ENCODE measurements at regions not wholly inside any gene's neighbourhood (a gene's known extent, or its start where the extent isn't known, plus 50 kb on each side); places are given as distances from the start of the nearest gene placed in this dataset.

DNA sequence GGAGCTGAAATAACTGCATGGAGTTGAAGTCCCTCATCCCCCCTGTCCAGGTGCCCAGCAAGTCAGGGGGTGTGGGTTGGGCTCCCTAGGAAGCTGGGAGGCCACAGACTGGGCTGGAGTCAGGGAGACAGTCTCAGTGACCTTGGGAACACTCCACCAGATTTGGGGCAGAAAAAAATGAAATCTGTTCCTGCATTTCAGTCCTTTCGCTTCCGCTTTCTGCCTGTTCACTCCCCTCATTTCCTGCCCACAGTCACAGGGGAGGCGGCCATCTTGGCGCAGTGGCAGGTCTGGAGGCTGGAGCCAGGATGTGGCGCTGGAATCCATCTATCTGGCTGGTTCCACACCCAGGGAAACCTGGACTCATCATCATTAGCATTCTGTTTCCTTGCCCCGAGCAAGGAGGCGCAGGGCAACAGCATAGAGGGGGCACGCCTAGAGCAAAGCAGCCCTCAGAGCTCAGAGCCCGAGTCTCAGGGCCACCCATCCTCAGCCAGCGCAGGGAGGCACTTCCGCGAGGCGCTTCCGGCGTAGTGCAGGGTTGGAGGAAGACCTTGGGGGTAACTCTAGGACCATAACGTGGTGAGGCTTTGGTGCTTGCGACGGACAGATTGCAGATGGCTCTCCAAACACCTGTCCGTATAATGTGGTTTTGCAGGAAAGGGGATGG is 86.2 kb upstream of the HSPA9 start:
- Mint-ChIP-seq H3K27ac (no peak overlapping the region), H3K4me3 (no peak overlapping the region), H3K4me1 (peaks cover 11% of the 10 kb centered on the region), H3K9me3 (ENCODE audit: low read depth) (no peaks in the 10 kb centered on the region), H3K27me3 (peaks cover 93% of the 10 kb centered on the region), H3K36me3 (no peaks in the 10 kb centered on the region)
- no peak for DNase-seq
- ATAC-seq, result no peak
- CTCF ChIA-PET, result no interaction called here

DNA sequence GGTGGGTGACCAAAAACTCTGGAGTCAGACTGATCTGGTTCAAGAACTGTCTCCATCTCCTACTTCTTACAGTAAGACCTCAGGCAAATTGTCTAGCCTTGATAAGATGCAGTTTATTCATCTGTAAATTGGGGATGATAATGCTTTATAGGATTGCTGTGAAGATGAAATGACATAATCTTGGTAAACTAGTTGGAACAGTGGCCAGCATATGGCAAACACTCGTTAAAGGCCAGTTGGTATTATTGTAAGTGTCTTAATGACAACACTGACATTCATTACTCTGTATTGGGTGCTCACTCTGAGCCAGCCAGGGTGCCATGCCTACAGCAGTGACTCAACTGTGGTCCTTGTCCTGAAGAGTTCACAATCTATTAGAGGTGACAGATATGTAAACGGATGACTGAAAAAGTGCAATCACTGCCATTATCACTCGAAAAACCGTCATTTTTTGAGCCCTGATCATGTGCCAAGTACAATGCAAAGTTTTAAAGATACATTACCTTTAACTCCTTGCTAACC is 84.9 kb upstream of the HSPA9 start:
- peaks cover 93% of the 10 kb centered on the region for H3K27me3 Mint-ChIP-seq
- DNase-seq, result no peak
- peaks cover 14% of the 10 kb centered on the region for H3K4me1 Mint-ChIP-seq
- no peak overlapping the region for H3K4me3 Mint-ChIP-seq
- H3K9me3 Mint-ChIP-seq (ENCODE audit: low read depth), result no peaks in the 10 kb centered on the region
- CTCF ChIA-PET, result interaction anchor here (0.6 kb wide), 1 partner anchor 250 kb away, joined by 3 read pairs; no protein-coding TSS in a partner anchor
- H3K36me3 Mint-ChIP-seq, result no peaks in the 10 kb centered on the region
- no peak for ATAC-seq
- no peak overlapping the region for H3K27ac Mint-ChIP-seq

- Mint-ChIP-seq H3K36me3 (no peaks in the 10 kb centered on the region), H3K27ac (no peak overlapping the region), H3K9me3 (ENCODE audit: low read depth) (no peaks in the 10 kb centered on the region), H3K27me3 (peaks cover 93% of the 10 kb centered on the region), H3K4me1 (peaks cover 19% of the 10 kb centered on the region), H3K4me3 (no peak overlapping the region)
- ATAC-seq (no peak), DNase-seq (no peak)
- CTCF ChIA-PET, result interaction anchor here (0.6 kb wide), 1 partner anchor 251 kb away, joined by 3 read pairs; no protein-coding TSS in a partner anchor
Observed at GRCh38 chr5:138659561-138659960, 84.4 kb upstream of the HSPA9 start.

DNA sequence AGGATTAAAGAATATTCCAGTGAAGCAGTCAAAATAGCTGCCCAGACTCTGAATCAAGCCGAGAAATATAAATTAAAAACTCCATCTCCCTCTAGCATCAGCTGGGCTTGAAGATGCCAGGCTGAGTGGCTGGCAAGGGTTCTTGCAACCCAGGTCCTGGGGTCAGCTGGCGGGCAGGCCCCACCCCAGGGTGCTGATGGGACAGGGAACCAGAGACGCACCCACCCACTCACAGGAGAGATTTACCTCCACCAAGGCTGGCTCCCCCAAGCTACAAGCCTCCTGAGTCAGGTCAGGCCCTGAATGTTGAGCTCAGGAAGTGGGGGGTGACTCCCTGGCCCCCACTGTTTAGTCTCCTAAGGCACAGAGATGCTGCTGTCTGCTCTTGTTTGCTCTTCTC is 83.9 kb upstream of the HSPA9 start:
- H3K27me3 Mint-ChIP-seq, result peaks cover 93% of the 10 kb centered on the region
- no peaks in the 10 kb centered on the region for H3K36me3 Mint-ChIP-seq
- no peaks in the 10 kb centered on the region for H3K9me3 Mint-ChIP-seq (ENCODE audit: low read depth)
- DNase-seq, result no peak
- H3K4me3 Mint-ChIP-seq, result no peak overlapping the region
- ATAC-seq, result no peak
- H3K27ac Mint-ChIP-seq, result no peak overlapping the region
- H3K4me1 Mint-ChIP-seq, result peaks cover 24% of the 10 kb centered on the region
- CTCF ChIA-PET, result interaction anchor here (0.6 kb wide), 1 partner anchor 251 kb away, joined by 3 read pairs; no protein-coding TSS in a partner anchor

- CTCF ChIA-PET, result no interaction called here
- Mint-ChIP-seq H3K4me1 (peaks cover 28% of the 10 kb centered on the region), H3K27ac (no peak overlapping the region), H3K27me3 (peaks cover 94% of the 10 kb centered on the region), H3K36me3 (no peaks in the 10 kb centered on the region), H3K9me3 (ENCODE audit: low read depth) (no peaks in the 10 kb centered on the region), H3K4me3 (no peak overlapping the region)
- ATAC-seq, result no peak
- DNase-seq, result no peak
Observed at GRCh38 chr5:138658676-138659075, 83.5 kb upstream of the HSPA9 start.

DNA sequence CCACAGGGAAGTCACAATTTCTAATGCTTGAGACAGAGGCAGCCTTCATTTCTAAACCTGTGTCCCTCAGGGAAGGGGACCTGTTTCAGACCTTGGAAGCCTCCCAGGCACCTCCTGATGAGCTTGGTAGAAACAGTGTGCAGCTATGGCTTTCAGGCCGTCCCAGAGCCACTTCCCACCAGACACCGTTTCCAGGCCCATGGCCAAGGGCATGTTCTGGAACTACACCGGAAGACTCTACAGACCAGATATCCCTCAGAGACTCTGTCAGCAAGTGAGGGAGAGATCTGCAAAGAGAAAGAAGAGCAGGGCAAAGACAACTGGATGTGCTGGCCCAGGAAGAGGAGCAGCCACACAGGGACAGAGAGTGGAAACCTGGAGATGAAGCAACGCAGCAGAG is 82.2 kb upstream of the HSPA9 start:
- Mint-ChIP-seq H3K27me3 (peaks cover 95% of the 10 kb centered on the region), H3K36me3 (no peaks in the 10 kb centered on the region), H3K4me3 (no peak overlapping the region), H3K27ac (no peak overlapping the region), H3K9me3 (ENCODE audit: low read depth) (no peaks in the 10 kb centered on the region), H3K4me1 (peaks cover 21% of the 10 kb centered on the region)
- DNase-seq, result no peak
- CTCF ChIA-PET, result interaction anchor here (0.6 kb wide), 1 partner anchor 1274 kb away, joined by 3 read pairs; no protein-coding TSS in a partner anchor
- ATAC-seq, result no peak

GRCh38 chr5:138656916-138657315 is 81.7 kb upstream of the HSPA9 start:
- Mint-ChIP-seq H3K4me1 (peaks cover 21% of the 10 kb centered on the region), H3K27me3 (peaks cover 95% of the 10 kb centered on the region), H3K4me3 (no peak overlapping the region), H3K27ac (no peak overlapping the region), H3K9me3 (ENCODE audit: low read depth) (no peaks in the 10 kb centered on the region), H3K36me3 (no peaks in the 10 kb centered on the region)
- ATAC-seq, result no peak
- CTCF ChIA-PET, result no interaction called here
- no peak for DNase-seq

GRCh38 chr5:138655530-138656190 is 80.5 kb upstream of the HSPA9 start:
- DNase-seq (no peak), ATAC-seq (no peak)
- Mint-ChIP-seq H3K4me1 (peaks cover 21% of the 10 kb centered on the region), H3K4me3 (no peak overlapping the region), H3K36me3 (no peaks in the 10 kb centered on the region), H3K27me3 (peaks cover 94% of the 10 kb centered on the region), H3K27ac (no peak overlapping the region), H3K9me3 (ENCODE audit: low read depth) (no peaks in the 10 kb centered on the region)
- CTCF ChIA-PET, result interaction anchor here (1.0 kb wide), 1 partner anchor 13 kb away, joined by 4 read pairs; no protein-coding TSS in a partner anchor

GRCh38 chr5:138654281-138654867 is 79.2 kb upstream of the HSPA9 start:
- ATAC-seq, result peak; percentile 91
- Mint-ChIP-seq H3K4me1 (peaks cover 21% of the 10 kb centered on the region), H3K27ac (peak overlapping the region; percentile 50), H3K27me3 (peaks cover 94% of the 10 kb centered on the region), H3K4me3 (no peak overlapping the region), H3K9me3 (ENCODE audit: low read depth) (no peaks in the 10 kb centered on the region), H3K36me3 (no peaks in the 10 kb centered on the region)
- DNase-seq, result peak; percentile 79
- CTCF ChIA-PET, result interaction anchor here (1.4 kb wide), 1 partner anchor 182 kb away, joined by 3 read pairs; no protein-coding TSS in a partner anchor

DNA sequence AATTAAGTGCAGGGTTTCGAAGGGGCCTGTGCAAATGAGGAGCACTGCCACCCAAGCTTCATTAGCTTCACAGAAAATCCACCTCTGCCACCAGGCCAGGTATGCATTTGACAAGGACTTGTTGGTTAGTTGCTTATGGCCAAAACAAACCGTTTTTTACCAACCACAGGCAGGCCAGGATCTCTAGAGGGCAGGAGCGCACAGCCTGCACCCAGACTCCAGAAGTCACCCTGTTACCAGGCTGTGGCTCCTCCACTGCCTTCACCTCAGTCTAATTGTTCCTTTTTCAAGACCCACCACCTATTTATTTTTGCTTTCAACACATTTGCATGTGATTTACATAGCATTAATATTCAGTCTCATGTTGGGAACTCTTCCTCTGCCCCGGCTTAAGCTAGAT is 78.3 kb upstream of the HSPA9 start:
- Mint-ChIP-seq H3K4me1 (peaks cover 21% of the 10 kb centered on the region), H3K9me3 (ENCODE audit: low read depth) (no peaks in the 10 kb centered on the region), H3K27ac (no peak overlapping the region), H3K36me3 (no peaks in the 10 kb centered on the region), H3K27me3 (peaks cover 94% of the 10 kb centered on the region), H3K4me3 (no peak overlapping the region)
- DNase-seq (peak; percentile 44), ATAC-seq (no peak)
- CTCF ChIA-PET, result interaction anchor here (1.4 kb wide), 1 partner anchor 183 kb away, joined by 3 read pairs; no protein-coding TSS in a partner anchor

GRCh38 chr5:138651767-138652117 is 76.5 kb upstream of the HSPA9 start:
- Mint-ChIP-seq H3K36me3 (no peaks in the 10 kb centered on the region), H3K27ac (no peak overlapping the region), H3K27me3 (peaks cover 98% of the 10 kb centered on the region), H3K4me3 (no peak overlapping the region), H3K4me1 (peaks cover 21% of the 10 kb centered on the region), H3K9me3 (ENCODE audit: low read depth) (no peaks in the 10 kb centered on the region)
- CTCF ChIA-PET, result interaction anchor here (0.9 kb wide), 1 partner anchor 10 kb away, joined by 3 read pairs; no protein-coding TSS in a partner anchor
- no peak for ATAC-seq
- DNase-seq, result no peak

- Mint-ChIP-seq H3K4me1 (peaks cover 21% of the 10 kb centered on the region), H3K27me3 (peaks cover 98% of the 10 kb centered on the region), H3K9me3 (ENCODE audit: low read depth) (no peaks in the 10 kb centered on the region), H3K4me3 (no peak overlapping the region), H3K36me3 (no peaks in the 10 kb centered on the region), H3K27ac (no peak overlapping the region)
- DNase-seq, result no peak
- no peak for ATAC-seq
- CTCF ChIA-PET, result interaction anchor here (0.8 kb wide), 1 partner anchor 9 kb away, joined by 4 read pairs; no protein-coding TSS in a partner anchor
Observed at GRCh38 chr5:138651058-138651766, 76.0 kb upstream of the HSPA9 start.

DNA sequence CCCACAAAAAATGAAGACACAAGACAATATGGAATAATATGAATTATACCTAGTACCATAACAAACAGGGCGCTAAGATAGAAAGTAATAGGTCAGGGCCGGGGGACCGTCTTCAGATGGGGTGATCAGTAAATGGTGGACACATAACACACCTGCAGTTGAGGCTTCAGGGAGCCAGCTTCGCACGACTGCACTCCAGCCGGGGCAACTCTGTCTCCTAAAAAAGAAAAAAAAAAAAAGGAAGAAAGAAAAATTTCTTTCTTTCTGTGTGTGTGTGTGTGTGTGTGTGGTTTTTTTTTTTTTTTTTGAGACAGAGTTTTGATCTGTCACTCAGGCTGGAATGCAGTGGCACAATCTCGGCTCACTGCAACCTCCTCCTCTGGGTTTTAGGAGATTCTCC is 75.0 kb upstream of the HSPA9 start:
- Mint-ChIP-seq H3K27me3 (peaks cover 94% of the 10 kb centered on the region), H3K27ac (no peak overlapping the region), H3K9me3 (ENCODE audit: low read depth) (no peaks in the 10 kb centered on the region), H3K4me3 (no peak overlapping the region), H3K36me3 (no peaks in the 10 kb centered on the region), H3K4me1 (peaks cover 18% of the 10 kb centered on the region)
- DNase-seq, result no peak
- CTCF ChIA-PET, result interaction anchor here (1.2 to 1.5 kb wide), 2 partner anchors 9 to 11 kb away, joined by 4 to 5 read pairs; no protein-coding TSS in a partner anchor
- ATAC-seq, result no peak

Data from activated CD8-positive, alpha-beta memory T cell treated with anti-CD3 and anti-CD28 coated beads, Interleukin-2, amount 10 ng/mL, durations not matched to agents 7 days and 5 days (primary cell).